BE2C (cell line): ENCODE measurements at regions not wholly inside any gene's neighbourhood (a gene's known extent, or its start where the extent isn't known, plus 50 kb on each side); places are given as distances from the start of the nearest gene placed in this dataset.

Experiments
- DNase-seq: peaks from one replicate; pipeline ENCODE4 v3.0.0-alpha.2; 2020
- H3K27me3 ChIP-seq: fragments of 250-450 bp; sonication (Bioruptor Pico); 2 replicates; pipeline ENCODE4 v1.5.1; 2020; ENCODE audit warnings: mild to moderate bottlenecking
- H3K36me3 ChIP-seq: fragments of 250-450 bp; sonication (Bioruptor Pico); 2 replicates; pipeline ENCODE4 v1.5.1; 2020; ENCODE audit warnings: mild to moderate bottlenecking
- H3K4me1 ChIP-seq: fragments of 250-450 bp; sonication (Bioruptor Pico); 2 replicates; pipeline ENCODE4 v1.5.1; 2020
- H3K4me3 ChIP-seq: 2 replicates; pipeline ENCODE4 v1.5.1; 2011; ENCODE audit warnings: low read depth, low read length
- H3K9me3 ChIP-seq: fragments of 250-450 bp; sonication (Bioruptor Pico); 2 replicates; pipeline ENCODE4 v1.5.1; 2020
- CTCF ChIP-seq: IDR thresholded peaks from 2 replicates; pipeline ENCODE4 v1.5.1; 2012; ENCODE audit warnings: mild to moderate bottlenecking, low read depth, low read length

- no peaks in the 10 kb centered on the region for H3K36me3 ChIP-seq
- DNase-seq: no peak
- no peaks in the 10 kb centered on the region for H3K4me1 ChIP-seq
- no peaks in the 10 kb centered on the region for H3K9me3 ChIP-seq
- TF ChIP-seq CTCF: no peak
- no peaks in the 10 kb centered on the region for H3K27me3 ChIP-seq
- H3K4me3 ChIP-seq: no peak overlapping the region
Observed at GRCh38 chr2:145572238-145572637, 1052.3 kb upstream of the ZEB2 start.

GRCh38 chr2:145569108-145569507 is 1049.2 kb upstream of the ZEB2 start:
- no peak for TF ChIP-seq CTCF
- Histone ChIP-seq H3K36me3 (no peaks in the 10 kb centered on the region), H3K4me1 (no peaks in the 10 kb centered on the region), H3K27me3 (no peaks in the 10 kb centered on the region), H3K4me3 (no peak overlapping the region), H3K9me3 (no peaks in the 10 kb centered on the region)
- no peak for DNase-seq

- no peak for DNase-seq
- no peaks in the 10 kb centered on the region for H3K36me3 ChIP-seq
- H3K4me3 ChIP-seq: no peak overlapping the region
- H3K4me1 ChIP-seq: no peaks in the 10 kb centered on the region
- no peaks in the 10 kb centered on the region for H3K9me3 ChIP-seq
- TF ChIP-seq CTCF: no peak
- no peaks in the 10 kb centered on the region for H3K27me3 ChIP-seq
Observed at GRCh38 chr2:145563741-145564615, 1044.1 kb upstream of the ZEB2 start.

- no peak for DNase-seq
- Histone ChIP-seq H3K4me1 (no peaks in the 10 kb centered on the region), H3K36me3 (no peaks in the 10 kb centered on the region), H3K4me3 (no peak overlapping the region), H3K9me3 (no peaks in the 10 kb centered on the region), H3K27me3 (no peaks in the 10 kb centered on the region)
- no peak for TF ChIP-seq CTCF
Observed at GRCh38 chr2:145561152-145561551, 1041.2 kb upstream of the ZEB2 start.

GRCh38 chr2:145558617-145559350 is 1038.9 kb upstream of the ZEB2 start:
- H3K27me3 ChIP-seq: no peaks in the 10 kb centered on the region
- H3K36me3 ChIP-seq: no peaks in the 10 kb centered on the region
- no peaks in the 10 kb centered on the region for H3K4me1 ChIP-seq
- no peak for TF ChIP-seq CTCF
- no peaks in the 10 kb centered on the region for H3K9me3 ChIP-seq
- H3K4me3 ChIP-seq: no peak overlapping the region
- DNase-seq: no peak

GRCh38 chr2:145555360-145555759 is 1035.4 kb upstream of the ZEB2 start:
- no peaks in the 10 kb centered on the region for H3K4me1 ChIP-seq
- no peak overlapping the region for H3K4me3 ChIP-seq
- H3K9me3 ChIP-seq: no peaks in the 10 kb centered on the region
- DNase-seq: no peak
- no peaks in the 10 kb centered on the region for H3K27me3 ChIP-seq
- no peak for TF ChIP-seq CTCF
- H3K36me3 ChIP-seq: no peaks in the 10 kb centered on the region
